Esophagus muscularis mucosa (tissue), 3 donors: ENCODE measurements at regions not wholly inside any gene's neighbourhood (a gene's known extent, or its start where the extent isn't known, plus 50 kb on each side); places are given as distances from the start of the nearest gene placed in this dataset.

Source experiments
- CTCF ChIP-seq, 3 experiments: fragments of 200-600 bp in 2 of 3; fragments of 450-650 bp in 1 of 3; sonication (generic) in 2 of 3; IDR thresholded peaks; one replicate each; pipeline ENCODE4 v1.5.1; 2017 to 2019; ENCODE audit warnings: antibody characterized with exemption in 3 of 3, mild to moderate bottlenecking in 2 of 3, moderate library complexity in 1 of 3
- POLR2A ChIP-seq: fragments of 450-650 bp; IDR thresholded peaks from one replicate; pipeline ENCODE4 v1.6.1; 2017; ENCODE audit warnings: antibody characterized with exemption, moderate library complexity, mild to moderate bottlenecking, low read depth
- POLR2AphosphoS5 ChIP-seq, 2 donors: sonication (generic); formaldehyde crosslinking; IDR thresholded peaks; one replicate each; pipeline ENCODE4 v1.6.1; 2017; ENCODE audit warnings: antibody characterized with exemption in 2 of 2

- no peak for TF ChIP-seq CTCF (IDR thresholded peaks at IDR 0.05)
- no peak for TF ChIP-seq POLR2A
- TF ChIP-seq POLR2AphosphoS5 (IDR thresholded peaks at IDR 0.05), result no peak
Measured at GRCh38 chr1:188343914-188344313, 1515.2 kb downstream of the PLA2G4A start.
